ENCODE measurements at regions not wholly inside any gene's neighbourhood (a gene's known extent, or its start where the extent isn't known, plus 50 kb on each side); places are given as distances from the start of the nearest gene placed in this dataset.

- FAIRE-seq = no peak
Observed at GRCh38 chr9:82598241-82599039, 464.5 kb downstream of the RASEF start.

DNA sequence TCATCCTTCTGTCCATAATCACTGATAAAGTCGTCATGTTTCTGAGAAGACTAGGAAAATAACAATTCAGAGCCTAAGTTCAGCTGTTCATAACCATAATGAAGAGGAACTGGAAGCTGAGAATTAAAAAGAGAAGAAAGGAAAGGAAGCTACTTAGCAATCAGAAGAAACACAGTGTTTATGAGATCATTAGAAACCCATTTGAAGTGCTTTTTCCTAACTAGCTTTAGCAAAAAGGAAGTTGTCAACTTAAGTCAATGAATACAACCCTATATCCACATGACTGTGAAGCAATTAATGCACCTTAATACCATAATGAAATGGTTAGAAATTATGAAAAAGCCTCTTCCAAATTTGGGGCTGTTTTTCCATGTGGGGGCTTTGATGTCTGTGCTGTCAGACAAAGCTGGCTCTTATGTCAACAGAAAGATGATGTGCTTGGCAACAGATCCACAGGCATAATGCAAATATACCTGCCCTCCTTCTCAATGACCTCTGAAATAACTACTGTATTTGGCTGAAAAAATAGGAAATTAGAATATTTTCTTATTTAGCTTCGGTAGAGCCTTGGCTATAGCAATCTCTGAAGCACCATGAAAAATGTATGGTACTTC lies 463.5 kb downstream of the RASEF start:
- no peak for FAIRE-seq

DNA sequence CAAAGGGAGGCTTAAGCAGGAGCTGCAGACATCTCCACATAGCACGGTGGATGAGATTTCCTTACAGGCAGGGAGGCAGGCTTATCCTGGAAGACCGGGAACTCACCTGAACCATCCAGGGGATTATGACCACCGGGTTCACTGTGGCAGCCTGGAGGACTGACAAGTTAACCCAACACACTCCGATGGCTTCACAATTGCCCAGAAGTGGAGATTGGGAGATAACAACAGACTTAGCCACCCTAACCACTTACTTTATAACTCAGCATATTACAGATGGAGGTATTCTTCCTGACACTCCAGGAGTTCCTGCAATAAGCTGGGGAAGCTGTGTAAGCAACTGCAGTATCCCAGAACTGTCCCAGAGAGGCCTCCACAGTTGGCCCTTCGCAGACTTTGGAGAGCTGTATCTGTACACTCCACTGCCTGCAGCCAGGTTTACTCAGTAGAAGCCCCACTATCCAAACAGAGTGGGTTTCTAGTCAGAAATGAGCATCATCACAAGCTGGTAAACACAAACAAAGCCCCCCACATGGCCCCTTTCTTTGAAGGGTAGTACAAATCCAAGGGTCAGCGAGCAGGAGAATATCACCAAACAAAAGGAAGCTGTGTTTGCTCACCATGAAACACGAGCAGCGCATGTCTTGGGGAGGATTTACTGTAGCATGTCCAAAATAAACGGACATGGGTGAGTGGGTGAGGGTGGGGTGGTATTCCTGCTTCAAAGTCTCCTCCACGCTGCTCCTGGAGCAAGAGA lies 462.2 kb downstream of the RASEF start:
- FAIRE-seq = no peak

- no peak for FAIRE-seq
Observed at GRCh38 chr9:82601293-82601771, 461.6 kb downstream of the RASEF start.

DNA sequence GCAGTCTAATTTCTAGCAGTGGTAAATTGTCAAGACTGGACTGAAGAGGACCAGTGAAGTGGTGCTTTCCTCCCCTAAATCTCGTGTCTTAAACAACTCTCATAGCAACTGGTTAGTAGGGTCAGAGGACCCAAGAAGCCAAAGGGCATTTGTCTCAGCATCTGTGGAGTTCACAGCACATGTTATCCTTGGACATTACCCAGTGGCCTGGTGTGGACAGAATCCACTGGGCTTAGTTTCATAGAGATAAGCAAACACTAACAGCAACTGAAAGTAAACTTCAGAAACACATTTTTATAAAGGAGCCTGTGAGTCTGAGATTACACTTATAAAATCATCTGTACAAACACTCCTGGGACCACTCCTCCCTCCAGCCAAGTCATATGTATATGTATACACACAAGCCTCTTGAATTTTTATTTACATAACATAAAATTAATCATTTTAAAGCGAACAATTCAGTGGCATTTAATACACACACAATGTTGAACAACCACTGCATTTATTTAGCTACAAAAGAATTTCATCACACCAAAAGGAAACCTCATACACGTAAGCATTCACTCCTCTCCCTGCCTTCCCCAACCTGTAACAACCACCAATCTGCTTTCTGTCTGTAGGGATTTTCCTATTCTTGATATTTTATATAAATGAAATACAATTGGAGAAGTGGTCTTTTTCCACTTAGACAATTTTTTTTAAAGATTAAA lies 457.8 kb downstream of the RASEF start:
- no peak for FAIRE-seq

GRCh38 chr9:82605657-82606031 lies 457.3 kb downstream of the RASEF start:
- FAIRE-seq = no peak

GRCh38 chr9:82606071-82606470 lies 456.9 kb downstream of the RASEF start:
- no peak for FAIRE-seq

- FAIRE-seq = peak; percentile 99
Observed at GRCh38 chr9:82606492-82607382, 456.2 kb downstream of the RASEF start.

DNA sequence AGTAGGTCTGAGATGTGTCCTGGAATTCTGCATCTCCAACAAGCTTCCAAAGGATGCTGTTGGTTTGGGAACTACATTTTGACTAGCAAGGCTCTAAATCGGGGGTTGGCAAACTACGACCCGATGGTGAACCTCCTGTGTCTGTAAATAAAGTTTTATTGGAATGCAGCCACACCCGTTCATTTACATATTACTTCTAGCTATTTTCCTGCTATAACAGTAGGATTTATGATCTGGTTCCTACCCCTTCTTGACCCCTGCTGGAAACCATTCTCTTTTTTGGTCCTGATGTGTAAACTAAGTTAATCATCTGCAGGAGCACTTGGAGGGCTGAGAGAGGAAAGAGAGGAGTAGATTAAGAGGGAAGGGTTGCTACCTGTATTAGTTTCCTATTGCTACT lies 454.5 kb downstream of the RASEF start:
- FAIRE-seq = no peak

DNA sequence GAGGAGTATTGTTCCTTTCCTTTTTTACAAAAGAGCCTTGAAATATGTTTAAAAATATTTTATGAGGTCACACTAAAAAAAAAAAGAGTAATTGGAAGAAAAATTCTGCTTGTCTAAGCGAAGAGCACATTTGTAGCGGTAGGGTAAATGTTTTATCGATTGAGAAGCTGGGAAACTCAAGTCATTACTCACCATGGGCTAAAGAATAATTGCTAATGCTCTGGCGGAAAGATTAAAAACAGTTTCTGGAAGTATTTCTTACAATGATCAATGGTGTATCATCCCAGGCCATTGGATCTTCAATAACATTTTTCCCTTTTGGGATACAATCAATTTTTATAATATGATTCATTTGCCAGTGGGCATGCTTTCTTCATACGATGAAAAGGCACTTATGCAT lies 450.0 kb downstream of the RASEF start:
- no peak for FAIRE-seq

GRCh38 chr9:82613498-82613897 lies 449.4 kb downstream of the RASEF start:
- no peak for FAIRE-seq

- no peak for FAIRE-seq
Observed at GRCh38 chr9:82616545-82616944, 446.4 kb downstream of the RASEF start.

DNA sequence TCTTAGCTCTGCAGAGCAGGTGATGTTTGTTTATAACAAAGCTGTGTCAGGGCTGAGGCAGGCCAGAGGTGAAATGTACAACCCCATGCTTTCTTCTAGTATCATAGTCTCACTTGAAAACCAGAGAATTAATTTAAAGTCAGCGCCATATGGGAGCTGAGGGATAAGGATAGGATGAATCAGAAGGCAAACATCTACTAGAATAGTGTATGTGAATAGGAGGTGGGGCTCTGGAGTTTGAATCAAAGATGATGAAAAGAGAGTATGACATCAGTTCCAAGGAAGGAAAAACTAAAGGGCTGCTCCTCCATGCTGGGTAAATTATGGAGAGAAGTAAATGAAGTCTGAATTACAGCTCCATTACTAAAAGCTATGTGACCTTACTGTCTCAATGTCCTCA lies 441.5 kb downstream of the RASEF start:
- FAIRE-seq = no peak

DNA sequence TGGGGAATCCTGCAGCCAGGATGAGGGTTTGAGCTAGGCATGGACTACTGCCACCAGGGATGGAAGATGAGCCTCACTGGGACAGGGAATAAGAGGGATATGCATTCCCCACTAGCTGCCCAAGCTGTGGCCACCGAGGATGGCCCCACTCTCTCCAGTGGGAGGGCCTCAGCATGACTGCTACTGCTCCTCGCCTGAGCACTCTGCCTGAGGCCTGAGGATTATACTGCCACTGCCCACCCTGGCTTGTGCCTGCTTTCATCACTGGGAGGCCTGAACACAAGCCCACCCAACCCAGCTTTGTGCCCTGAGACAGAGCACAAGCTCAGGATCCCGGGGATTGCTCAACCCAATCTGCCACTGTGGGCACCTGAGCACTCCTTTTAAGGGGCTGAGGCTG lies 425.6 kb downstream of the RASEF start:
- FAIRE-seq = no peak

GRCh38 chr9:82645600-82645999 lies 417.3 kb downstream of the RASEF start:
- peak; percentile 74 for FAIRE-seq

- FAIRE-seq = peak; percentile 89
Observed at GRCh38 chr9:82650368-82650767, 412.6 kb downstream of the RASEF start.

- FAIRE-seq = no peak
Observed at GRCh38 chr9:82651474-82651873, 411.5 kb downstream of the RASEF start.

DNA sequence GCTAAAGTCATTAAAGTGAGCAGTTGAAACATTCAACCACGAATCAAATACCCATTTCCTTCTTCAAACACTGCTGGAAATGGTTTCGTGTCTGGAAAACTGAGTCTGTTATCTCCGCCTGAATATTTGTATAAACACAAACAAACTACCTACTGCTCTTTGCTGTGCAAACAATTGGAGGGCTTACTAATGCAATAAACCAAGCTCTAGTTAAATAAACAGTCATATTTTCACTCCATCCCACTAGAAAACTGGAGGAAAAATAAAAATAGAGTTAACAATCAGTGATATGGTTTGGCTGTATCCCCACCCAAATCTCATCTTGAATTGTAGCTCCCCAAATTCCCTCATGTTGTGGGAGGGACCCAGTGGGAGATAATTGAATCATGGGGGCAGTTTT lies 397.6 kb downstream of the RASEF start:
- FAIRE-seq = no peak

DNA sequence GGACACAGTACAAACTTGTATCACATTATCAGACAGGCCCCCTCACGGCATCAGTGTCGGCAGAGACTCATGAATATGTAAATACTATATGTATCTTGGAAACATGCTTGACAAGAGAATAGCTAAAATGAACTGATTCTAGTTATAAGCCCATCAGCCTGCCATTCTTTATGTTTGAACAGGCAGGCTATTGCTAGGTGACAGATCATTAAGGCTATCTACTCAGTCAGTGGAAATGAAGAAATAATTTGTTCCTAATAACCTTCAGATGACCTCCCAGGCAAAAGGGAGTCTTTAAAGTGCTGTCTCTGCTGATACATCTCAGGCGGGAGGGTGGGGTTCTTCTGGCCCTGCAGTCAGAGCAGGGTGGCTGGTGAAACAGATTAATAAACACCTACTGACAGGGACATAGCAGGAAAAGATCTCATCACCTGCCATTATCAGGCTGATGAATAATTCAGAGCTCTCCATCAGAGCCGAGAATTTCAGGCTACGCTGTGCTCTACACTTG lies 394.2 kb downstream of the RASEF start:
- FAIRE-seq = peak; percentile 74

DNA sequence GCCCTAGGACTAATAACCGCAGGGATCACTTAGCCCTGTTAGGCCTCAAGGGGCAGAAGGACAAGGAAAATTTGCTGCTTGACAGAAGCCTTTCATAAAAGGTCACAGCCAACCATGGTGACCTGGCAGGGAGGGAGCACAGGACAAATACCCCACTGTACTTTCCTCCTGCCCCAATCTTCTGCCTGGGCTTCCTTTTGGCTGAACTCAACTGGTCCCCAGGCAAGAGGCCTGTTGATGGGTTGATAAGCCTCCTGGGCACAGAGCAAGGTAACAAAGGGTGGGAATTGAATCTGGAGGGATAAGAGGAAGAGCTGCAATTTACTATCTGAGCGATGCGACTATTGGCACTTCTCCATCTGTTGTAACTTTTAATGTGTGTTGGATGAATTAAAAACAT lies 392.9 kb downstream of the RASEF start:
- no peak for FAIRE-seq

DNA sequence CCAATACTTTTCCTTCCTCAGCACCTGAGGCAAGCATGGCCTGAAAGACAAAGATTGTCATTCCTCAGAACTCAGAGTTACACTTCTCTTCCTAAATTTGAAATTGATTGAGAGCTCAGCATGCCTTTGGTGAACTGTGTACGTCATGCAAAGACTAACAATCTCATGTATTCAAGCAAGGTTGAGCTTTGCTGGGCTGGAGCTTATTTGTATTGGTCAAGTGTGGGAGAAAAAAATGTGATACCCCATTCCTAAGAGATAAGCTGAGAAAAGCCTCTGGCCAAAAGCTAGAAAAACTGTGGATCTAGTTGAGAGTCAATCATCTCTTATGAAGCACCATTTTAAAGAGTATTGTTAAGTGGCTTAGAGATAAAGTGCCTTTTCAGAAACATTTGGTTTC lies 392.2 kb downstream of the RASEF start:
- no peak for FAIRE-seq

- no peak for FAIRE-seq
Observed at GRCh38 chr9:82673201-82673600, 389.7 kb downstream of the RASEF start.

Measured in islet of Langerhans (tissue), 1 donor.